ENCODE measurements at regions not wholly inside any gene's neighbourhood (a gene's known extent, or its start where the extent isn't known, plus 50 kb on each side); places are given as distances from the start of the nearest gene placed in this dataset.

- Histone ChIP-seq H3K79me2 (ENCODE audit: control insufficient read depth, low read length) (no peaks in the 10 kb centered on the region), H3K36me3 (ENCODE audit: control insufficient read depth, low read length) (no peaks in the 10 kb centered on the region), H3K9me3 (ENCODE audit: control insufficient read depth, insufficient read depth, low read length) (no peaks in the 10 kb centered on the region), H3F3A (ENCODE audit: control insufficient read depth, insufficient read depth) (no peaks in the 10 kb centered on the region), H3K4me1 (ENCODE audit: control insufficient read depth, low read length) (no peaks in the 10 kb centered on the region), H3K9me2 (replicated peaks; ENCODE audit: control insufficient read depth, low read length) (no peaks in the 10 kb centered on the region), H3K27me3 (ENCODE audit: control insufficient read depth, low read length) (no peaks in the 10 kb centered on the region; the same call in 1 of the 2 replicates), H4K20me1 (ENCODE audit: control insufficient read depth, insufficient read depth, low read depth, low read length) (no peaks in the 10 kb centered on the region), H3K4me2 (ENCODE audit: low read length) (no peak overlapping the region), H3K27ac (ENCODE audit: low read depth, low read length) (no peak overlapping the region), H3K4me3 (ENCODE audit: low read length) (no peak overlapping the region)
- TF ChIP-seq CTCF (IDR thresholded peaks at IDR 0.05; ENCODE audit: low read depth, low read length, poor library complexity, severe bottlenecking) (no peak), EZH2phosphoT487 (IDR thresholded peaks at IDR 0.05; ENCODE audit: borderline replicate concordance, low read length) (no peak)
These were observed 187.9 kb upstream of the LCORL start for GRCh38 chr4:18209448-18209847.

- Histone ChIP-seq H3K9me2 (replicated peaks; ENCODE audit: control insufficient read depth, low read length) (no peaks in the 10 kb centered on the region), H3K27me3 (ENCODE audit: control insufficient read depth, low read length) (no peaks in the 10 kb centered on the region), H3F3A (ENCODE audit: control insufficient read depth, insufficient read depth) (no peaks in the 10 kb centered on the region), H3K4me1 (ENCODE audit: control insufficient read depth, low read length) (no peaks in the 10 kb centered on the region), H3K27ac (ENCODE audit: low read depth, low read length) (no peak overlapping the region), H4K20me1 (ENCODE audit: control insufficient read depth, insufficient read depth, low read depth, low read length) (no peaks in the 10 kb centered on the region), H3K4me2 (ENCODE audit: low read length) (no peak overlapping the region), H3K36me3 (ENCODE audit: control insufficient read depth, low read length) (no peaks in the 10 kb centered on the region), H3K9me3 (ENCODE audit: control insufficient read depth, insufficient read depth, low read length) (no peaks in the 10 kb centered on the region), H3K79me2 (ENCODE audit: control insufficient read depth, low read length) (no peaks in the 10 kb centered on the region), H3K4me3 (ENCODE audit: low read length) (no peak overlapping the region)
- no peak for TF ChIP-seq CTCF (IDR thresholded peaks at IDR 0.05; ENCODE audit: low read depth, low read length, poor library complexity, severe bottlenecking)
- TF ChIP-seq EZH2phosphoT487 (IDR thresholded peaks at IDR 0.05; ENCODE audit: borderline replicate concordance, low read length): no peak
These were observed 182.4 kb upstream of the LCORL start for GRCh38 chr4:18203966-18204365.

- H3K9me2 ChIP-seq (replicated peaks; ENCODE audit: control insufficient read depth, low read length): no peaks in the 10 kb centered on the region
- TF ChIP-seq EZH2phosphoT487 (IDR thresholded peaks at IDR 0.05; ENCODE audit: borderline replicate concordance, low read length): no peak
- no peak for TF ChIP-seq CTCF (IDR thresholded peaks at IDR 0.05; ENCODE audit: low read depth, low read length, poor library complexity, severe bottlenecking)
- no peak overlapping the region for H3K27ac ChIP-seq (ENCODE audit: low read depth, low read length)
- H4K20me1 ChIP-seq (ENCODE audit: control insufficient read depth, insufficient read depth, low read depth, low read length): no peaks in the 10 kb centered on the region
- H3F3A ChIP-seq (ENCODE audit: control insufficient read depth, insufficient read depth): no peaks in the 10 kb centered on the region
- no peak overlapping the region for H3K4me2 ChIP-seq (ENCODE audit: low read length)
- H3K4me3 ChIP-seq (ENCODE audit: low read length): no peak overlapping the region
- H3K4me1 ChIP-seq (ENCODE audit: control insufficient read depth, low read length): no peaks in the 10 kb centered on the region
- H3K9me3 ChIP-seq (ENCODE audit: control insufficient read depth, insufficient read depth, low read length): no peaks in the 10 kb centered on the region
- no peaks in the 10 kb centered on the region for H3K79me2 ChIP-seq (ENCODE audit: control insufficient read depth, low read length)
- H3K36me3 ChIP-seq (ENCODE audit: control insufficient read depth, low read length): no peaks in the 10 kb centered on the region
- H3K27me3 ChIP-seq (ENCODE audit: control insufficient read depth, low read length): no peaks in the 10 kb centered on the region
These were observed 180.9 kb upstream of the LCORL start for GRCh38 chr4:18202486-18202885.

- H3K36me3 ChIP-seq (ENCODE audit: control insufficient read depth, low read length): no peaks in the 10 kb centered on the region
- no peaks in the 10 kb centered on the region for H3K79me2 ChIP-seq (ENCODE audit: control insufficient read depth, low read length)
- H4K20me1 ChIP-seq (ENCODE audit: control insufficient read depth, insufficient read depth, low read depth, low read length): no peaks in the 10 kb centered on the region
- no peak overlapping the region for H3K27ac ChIP-seq (ENCODE audit: low read depth, low read length)
- H3K27me3 ChIP-seq (ENCODE audit: control insufficient read depth, low read length): no peaks in the 10 kb centered on the region
- TF ChIP-seq CTCF (IDR thresholded peaks at IDR 0.05; ENCODE audit: low read depth, low read length, poor library complexity, severe bottlenecking) (no peak), EZH2phosphoT487 (IDR thresholded peaks at IDR 0.05; ENCODE audit: borderline replicate concordance, low read length) (no peak)
- H3F3A ChIP-seq (ENCODE audit: control insufficient read depth, insufficient read depth): no peaks in the 10 kb centered on the region
- H3K9me2 ChIP-seq (replicated peaks; ENCODE audit: control insufficient read depth, low read length): no peaks in the 10 kb centered on the region
- H3K4me3 ChIP-seq (ENCODE audit: low read length): no peak overlapping the region
- no peaks in the 10 kb centered on the region for H3K4me1 ChIP-seq (ENCODE audit: control insufficient read depth, low read length)
- H3K9me3 ChIP-seq (ENCODE audit: control insufficient read depth, insufficient read depth, low read length): no peaks in the 10 kb centered on the region
- no peak overlapping the region for H3K4me2 ChIP-seq (ENCODE audit: low read length)
These were observed 180.3 kb upstream of the LCORL start for GRCh38 chr4:18201885-18202284.

All from DOHH2 (cell line).